B cell (primary cell): ENCODE measurements at regions not wholly inside any gene's neighbourhood (a gene's known extent, or its start where the extent isn't known, plus 50 kb on each side); places are given as distances from the start of the nearest gene placed in this dataset.

ENCODE experiments used
- EZH2 ChIP-seq: IDR thresholded peaks from 2 replicates; pipeline ENCODE4 v1.6.1; 2012; ENCODE audit warnings: borderline replicate concordance, low read depth, mild to moderate bottlenecking, moderate library complexity, low read length; ENCODE audit not compliant: insufficient read depth, poor library complexity, severe bottlenecking
- TF ChIP-seq, protein P1 (sequence below): fragments of 200-600 bp; IDR thresholded peaks from one replicate; pipeline ENCODE4 v1.8.0; 2022; ENCODE audit warnings: antibody characterized with exemption, mild to moderate bottlenecking

DNA sequence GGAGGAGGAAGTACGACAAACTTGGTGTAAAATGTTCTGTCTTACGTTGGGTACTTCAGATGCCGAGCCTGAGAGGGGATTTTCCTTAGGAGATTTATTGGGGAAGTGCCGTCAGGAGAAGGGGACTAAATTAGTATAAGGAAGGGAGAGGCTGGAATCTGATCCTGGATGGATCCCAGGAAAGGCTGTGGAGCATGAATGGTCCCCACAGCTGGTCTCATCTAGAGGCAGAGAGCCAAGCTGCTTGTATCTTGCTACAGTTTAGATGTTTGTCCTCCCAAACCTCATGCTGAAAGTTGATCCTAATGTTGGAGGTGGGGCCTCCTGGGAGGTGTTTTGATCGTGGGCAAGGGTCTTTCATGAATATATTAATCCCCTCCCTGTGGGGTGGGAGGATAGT lies 798.4 kb upstream of the EEF2KMT start:
- TF ChIP-seq, protein P1, sequence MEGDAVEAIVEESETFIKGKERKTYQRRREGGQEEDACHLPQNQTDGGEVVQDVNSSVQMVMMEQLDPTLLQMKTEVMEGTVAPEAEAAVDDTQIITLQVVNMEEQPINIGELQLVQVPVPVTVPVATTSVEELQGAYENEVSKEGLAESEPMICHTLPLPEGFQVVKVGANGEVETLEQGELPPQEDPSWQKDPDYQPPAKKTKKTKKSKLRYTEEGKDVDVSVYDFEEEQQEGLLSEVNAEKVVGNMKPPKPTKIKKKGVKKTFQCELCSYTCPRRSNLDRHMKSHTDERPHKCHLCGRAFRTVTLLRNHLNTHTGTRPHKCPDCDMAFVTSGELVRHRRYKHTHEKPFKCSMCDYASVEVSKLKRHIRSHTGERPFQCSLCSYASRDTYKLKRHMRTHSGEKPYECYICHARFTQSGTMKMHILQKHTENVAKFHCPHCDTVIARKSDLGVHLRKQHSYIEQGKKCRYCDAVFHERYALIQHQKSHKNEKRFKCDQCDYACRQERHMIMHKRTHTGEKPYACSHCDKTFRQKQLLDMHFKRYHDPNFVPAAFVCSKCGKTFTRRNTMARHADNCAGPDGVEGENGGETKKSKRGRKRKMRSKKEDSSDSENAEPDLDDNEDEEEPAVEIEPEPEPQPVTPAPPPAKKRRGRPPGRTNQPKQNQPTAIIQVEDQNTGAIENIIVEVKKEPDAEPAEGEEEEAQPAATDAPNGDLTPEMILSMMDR: no peak
- TF ChIP-seq EZH2: no peak
